ENCODE measurements at regions not wholly inside any gene's neighbourhood (a gene's known extent, or its start where the extent isn't known, plus 50 kb on each side); places are given as distances from the start of the nearest gene placed in this dataset.

DNA sequence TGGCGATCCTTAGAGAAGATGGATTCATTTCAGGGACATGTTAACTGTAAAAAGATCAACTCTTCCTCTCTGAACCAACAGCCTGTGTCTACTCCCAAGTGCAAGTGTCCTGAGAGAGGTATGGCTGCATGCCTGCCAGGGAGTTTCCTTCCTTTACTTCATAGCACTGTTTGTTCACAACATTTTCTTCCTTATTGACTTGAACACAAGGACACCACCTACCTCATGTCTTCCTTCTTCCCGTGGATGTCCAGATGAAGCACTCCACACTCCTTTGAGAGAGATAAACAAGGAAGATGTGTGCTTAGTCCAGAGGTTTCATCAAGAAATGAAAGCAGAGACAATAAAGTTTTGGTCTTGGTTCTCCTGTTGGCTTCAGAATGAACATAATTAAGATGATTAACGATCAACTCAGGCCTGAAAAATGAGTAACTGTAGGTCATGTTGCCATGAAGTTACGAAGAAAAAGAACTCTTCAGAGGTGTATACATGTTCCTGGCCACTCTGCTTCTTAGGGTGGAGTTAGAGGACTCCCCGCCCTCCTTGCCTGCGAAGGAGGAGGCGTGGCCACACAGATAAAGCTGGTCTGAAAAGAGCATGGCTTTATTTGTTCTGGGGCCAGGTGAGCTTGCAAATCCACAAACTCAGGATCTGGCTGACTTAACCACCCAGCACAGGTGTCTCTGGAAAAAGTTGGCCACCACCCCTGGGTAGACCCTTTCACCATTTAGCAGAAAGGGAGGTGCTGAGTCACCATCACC is 155.0 kb upstream of the KCTD1 start:
- POLR2A ChIA-PET: no interaction called here
- CTCF ChIA-PET: no interaction called here

DNA sequence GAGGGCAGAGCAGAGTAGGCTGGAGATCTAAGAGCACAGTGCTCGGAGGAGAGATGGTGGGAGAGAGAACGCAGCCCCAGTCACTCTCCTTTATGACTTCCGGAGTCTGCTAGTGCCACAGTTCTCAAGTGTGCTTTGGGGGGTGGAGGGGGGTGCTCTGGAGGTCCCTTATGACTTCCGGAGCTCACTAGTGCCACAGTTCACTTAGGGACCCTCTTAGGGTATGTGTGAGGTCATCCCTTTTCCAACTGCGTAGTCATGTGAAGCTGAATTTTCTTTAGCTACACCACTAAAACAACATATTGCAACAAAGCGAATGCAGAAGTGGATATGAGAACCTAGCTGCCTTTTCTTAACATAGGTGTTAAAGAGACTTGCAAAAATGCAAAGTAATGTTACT is 153.7 kb upstream of the KCTD1 start:
- CTCF ChIA-PET: interaction anchor here (0.6 to 1.0 kb wide), 2 partner anchors 12 to 475 kb away, joined by 3 to 4 read pairs; no protein-coding TSS in a partner anchor
- TF ChIP-seq CTCF (IDR thresholded peaks at IDR 0.05; ENCODE audit: insufficient read depth, low read depth, low read length): no peak
- no peak for DNase-seq (ENCODE audit: low read depth)
- Histone ChIP-seq H3K36me3 (ENCODE audit: control insufficient read depth, insufficient read depth, low read length) (no peaks in the 10 kb centered on the region), H3K27me3 (ENCODE audit: control insufficient read depth, insufficient read depth, low read length) (no peaks in the 10 kb centered on the region), H3K4me3 (ENCODE audit: low read depth, low read length) (no peak overlapping the region)
- POLR2A ChIA-PET: no interaction called here

More for the DNA sequence above, 155.0 kb upstream of the KCTD1 start:
- TF ChIP-seq CTCF (IDR thresholded peaks at IDR 0.05; ENCODE audit: insufficient read depth, low read depth, low read length): no peak
- Histone ChIP-seq H3K36me3 (ENCODE audit: control insufficient read depth, insufficient read depth, low read length) (no peaks in the 10 kb centered on the region), H3K4me3 (ENCODE audit: low read depth, low read length) (no peak overlapping the region), H3K27me3 (ENCODE audit: control insufficient read depth, insufficient read depth, low read length) (no peaks in the 10 kb centered on the region)
- no peak for DNase-seq (ENCODE audit: low read depth)

DNA sequence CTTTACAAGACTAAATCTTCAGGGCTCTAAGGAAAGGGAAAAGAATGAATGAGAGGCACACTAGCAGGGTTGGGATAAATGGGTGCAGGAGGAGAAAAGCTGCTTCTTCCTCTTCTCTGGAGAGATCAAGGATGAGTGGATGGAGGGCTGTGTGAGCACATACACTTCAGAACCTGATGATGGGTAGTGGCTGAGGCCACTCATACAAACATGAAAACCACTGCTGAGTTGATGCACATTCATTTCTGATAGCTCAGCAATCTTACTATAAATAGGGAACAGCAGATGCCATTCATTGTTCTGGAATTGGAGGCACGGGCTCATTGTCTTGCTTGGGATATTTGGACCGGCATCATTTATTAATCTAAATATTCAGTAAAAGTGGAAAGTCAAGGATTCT is 152.4 kb upstream of the KCTD1 start:
- DNase-seq (ENCODE audit: low read depth): no peak
- ChIA-PET POLR2A (no interaction called here), CTCF (no interaction called here)
- Histone ChIP-seq H3K36me3 (ENCODE audit: control insufficient read depth, insufficient read depth, low read length) (no peaks in the 10 kb centered on the region), H3K4me3 (ENCODE audit: low read depth, low read length) (no peak overlapping the region), H3K27me3 (ENCODE audit: control insufficient read depth, insufficient read depth, low read length) (no peaks in the 10 kb centered on the region)
- TF ChIP-seq CTCF (IDR thresholded peaks at IDR 0.05; ENCODE audit: insufficient read depth, low read depth, low read length): no peak

GRCh38 chr18:26700201-26700600 is 151.8 kb upstream of the KCTD1 start:
- no peak for DNase-seq (ENCODE audit: low read depth)
- no peak overlapping the region for H3K4me3 ChIP-seq (ENCODE audit: low read depth, low read length)
- ChIA-PET CTCF (no interaction called here), POLR2A (no interaction called here)
- no peaks in the 10 kb centered on the region for H3K36me3 ChIP-seq (ENCODE audit: control insufficient read depth, insufficient read depth, low read length)
- TF ChIP-seq CTCF (IDR thresholded peaks at IDR 0.05; ENCODE audit: insufficient read depth, low read depth, low read length): no peak
- H3K27me3 ChIP-seq (ENCODE audit: control insufficient read depth, insufficient read depth, low read length): no peaks in the 10 kb centered on the region

DNA sequence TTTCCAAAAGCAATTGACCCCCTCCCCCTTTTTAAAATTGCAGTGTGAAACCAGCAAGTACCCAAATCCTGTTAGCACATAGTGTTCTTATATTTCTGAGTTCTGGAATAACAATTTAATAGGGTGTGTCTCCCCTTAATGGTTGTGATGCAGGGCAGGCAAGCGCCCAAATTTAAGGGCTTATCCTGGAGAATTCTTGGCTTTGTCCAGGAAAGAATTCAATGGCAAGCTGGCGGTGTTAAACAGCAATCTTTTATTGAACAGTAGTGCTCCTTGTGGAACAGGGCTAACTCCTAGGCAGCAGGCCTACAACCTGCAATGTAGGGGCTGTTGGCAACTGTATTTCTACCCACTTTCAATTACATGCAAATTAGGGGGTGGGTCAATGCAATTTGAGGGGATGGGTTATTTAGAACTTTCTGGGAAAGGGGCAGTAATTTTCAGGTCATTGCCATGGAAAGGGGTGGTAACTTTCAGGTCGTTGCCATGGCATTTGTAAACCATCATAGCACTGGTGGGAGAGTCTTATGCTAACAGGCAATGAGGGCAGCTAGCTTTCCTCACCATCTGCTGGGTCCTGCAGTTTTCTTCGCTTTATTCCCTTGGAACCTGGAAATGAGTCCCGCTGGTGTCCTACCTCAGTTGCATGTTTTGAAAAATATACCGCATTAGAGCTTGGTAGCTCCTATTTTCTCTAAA is 149.0 kb upstream of the KCTD1 start:
- no peak for TF ChIP-seq CTCF (IDR thresholded peaks at IDR 0.05; ENCODE audit: insufficient read depth, low read depth, low read length)

More for the DNA sequence above, 149.0 kb upstream of the KCTD1 start:
- Histone ChIP-seq H3K36me3 (ENCODE audit: control insufficient read depth, insufficient read depth, low read length) (no peaks in the 10 kb centered on the region), H3K4me3 (ENCODE audit: low read depth, low read length) (no peak overlapping the region), H3K27me3 (ENCODE audit: control insufficient read depth, insufficient read depth, low read length) (no peaks in the 10 kb centered on the region)
- no peak for DNase-seq (ENCODE audit: low read depth)
- POLR2A ChIA-PET: interaction anchor here (0.6 kb wide), 1 partner anchor 148 kb away, joined by 4 read pairs; no protein-coding TSS in a partner anchor
- CTCF ChIA-PET: interaction anchor here (1.0 kb wide), 1 partner anchor 11 kb away, joined by 4 read pairs; no protein-coding TSS in a partner anchor
